ENCODE measurements at regions not wholly inside any gene's neighbourhood (a gene's known extent, or its start where the extent isn't known, plus 50 kb on each side); places are given as distances from the start of the nearest gene placed in this dataset.
"Not testable (repeated sequence)": the region's sequence is repeated elsewhere in the genome, so short reads cannot be mapped to it uniquely, and the experiment has no call there.

DNA sequence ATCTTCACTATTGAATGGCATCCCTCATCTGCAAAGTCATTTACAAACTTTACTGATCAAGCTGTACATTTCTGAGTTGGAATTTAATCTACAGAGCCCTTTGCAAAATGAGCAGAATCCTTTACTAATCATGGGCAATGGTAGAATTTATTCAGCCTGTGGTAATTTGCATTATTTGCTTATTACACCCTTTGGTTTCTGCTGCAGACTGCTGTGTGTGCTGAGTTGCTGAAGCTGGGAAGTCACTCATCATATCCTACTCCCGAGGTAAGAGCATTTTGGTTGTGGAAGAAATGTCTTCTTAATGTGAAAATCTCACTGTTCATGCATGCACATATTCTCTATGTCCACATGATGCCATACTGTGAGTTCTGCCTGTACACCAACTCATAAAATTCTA is 357.4 kb upstream of the SLC39A10 start:
- no peak for DNase-seq

DNA sequence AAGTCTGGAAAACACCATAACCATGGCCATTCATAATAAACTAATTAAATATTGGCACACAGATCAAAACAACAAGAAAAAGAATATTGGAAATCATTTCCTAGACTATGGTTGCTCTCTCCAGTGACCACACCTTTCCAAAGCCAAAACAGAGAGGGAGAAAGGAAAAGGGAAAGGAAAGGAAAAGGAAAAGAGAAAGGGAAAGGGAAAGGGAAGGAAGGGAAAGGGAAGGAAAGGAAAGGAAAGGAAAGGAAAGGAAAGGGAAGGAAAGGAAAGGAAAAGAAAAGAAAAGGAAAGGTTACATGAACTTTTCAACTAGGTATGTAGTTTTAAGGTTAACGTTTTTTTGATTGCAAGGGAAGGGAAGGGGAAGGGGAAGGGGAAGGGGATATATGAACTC is 360.5 kb upstream of the SLC39A10 start:
- DNase-seq = no peak

DNA sequence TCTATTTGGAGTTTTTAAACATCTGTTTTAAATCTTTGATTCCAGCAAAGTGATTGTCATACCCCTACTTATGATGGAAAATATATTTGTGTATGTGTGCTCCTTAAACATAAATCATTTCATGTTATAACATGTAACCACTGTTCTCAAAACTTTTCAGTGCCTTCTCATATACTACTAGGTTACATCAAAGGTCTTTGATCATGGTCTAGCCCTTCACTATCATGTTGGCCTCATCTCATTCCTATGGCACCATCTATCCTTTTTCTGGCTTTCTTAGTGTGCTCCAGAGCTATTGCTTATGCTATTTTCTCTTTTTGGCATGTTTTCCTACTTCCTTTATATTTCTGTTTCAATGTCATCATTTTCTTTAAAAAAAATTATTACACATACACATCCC is 367.9 kb upstream of the SLC39A10 start:
- DNase-seq = no peak

DNA sequence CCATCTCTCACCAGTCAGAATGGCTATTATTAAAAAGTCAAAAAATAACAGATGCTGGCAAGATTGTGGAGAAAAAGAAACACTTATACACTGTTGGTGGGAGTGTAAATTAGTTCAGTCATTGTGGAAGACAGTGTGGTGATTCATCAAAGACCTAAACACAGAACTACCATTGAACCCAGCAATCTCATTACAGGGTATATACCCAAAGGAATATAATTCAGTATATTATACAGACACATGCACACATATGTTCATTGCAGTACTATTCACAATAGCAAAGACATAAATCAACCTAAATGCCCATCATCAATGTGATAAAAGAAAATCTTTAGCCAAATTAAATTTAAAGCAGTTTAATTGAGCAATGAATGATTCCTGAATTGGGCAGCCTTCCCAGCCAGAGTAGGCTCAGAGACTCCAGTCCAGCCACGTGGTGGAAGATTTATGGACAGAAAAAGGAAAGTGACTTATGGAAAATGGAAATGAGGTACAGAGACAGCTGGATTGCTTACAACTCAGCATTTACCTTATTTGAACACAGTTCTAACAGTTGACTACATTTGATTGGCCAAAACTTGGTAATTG is 377.1 kb upstream of the SLC39A10 start:
- DNase-seq = no peak

DNA sequence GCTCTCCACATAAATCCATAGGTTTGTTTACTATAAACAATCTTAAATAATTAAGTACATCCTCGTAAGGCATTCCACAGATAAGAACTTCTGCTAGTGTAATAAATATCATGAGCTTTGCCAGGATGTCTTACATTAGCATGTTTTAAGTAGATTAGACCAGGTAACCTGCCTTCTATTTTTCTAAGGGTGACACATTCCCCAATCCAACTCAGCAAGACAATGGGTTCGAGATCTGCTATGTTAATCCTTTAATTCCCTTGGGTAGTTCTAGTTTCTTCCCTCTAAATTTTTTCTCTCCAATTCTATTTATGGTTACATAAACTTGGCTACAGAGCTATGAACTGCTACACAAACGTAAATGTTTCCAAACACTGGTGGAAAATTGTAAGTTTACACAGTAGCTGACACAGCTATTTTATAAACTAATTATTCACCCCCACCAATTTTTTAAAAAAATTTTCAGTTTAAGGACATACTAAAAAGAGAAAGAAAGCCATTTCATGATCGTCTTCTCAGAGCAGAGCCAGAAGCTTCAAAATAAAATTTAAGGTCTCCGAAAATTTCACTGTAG is 386.5 kb upstream of the SLC39A10 start:
- no peak for DNase-seq

DNA sequence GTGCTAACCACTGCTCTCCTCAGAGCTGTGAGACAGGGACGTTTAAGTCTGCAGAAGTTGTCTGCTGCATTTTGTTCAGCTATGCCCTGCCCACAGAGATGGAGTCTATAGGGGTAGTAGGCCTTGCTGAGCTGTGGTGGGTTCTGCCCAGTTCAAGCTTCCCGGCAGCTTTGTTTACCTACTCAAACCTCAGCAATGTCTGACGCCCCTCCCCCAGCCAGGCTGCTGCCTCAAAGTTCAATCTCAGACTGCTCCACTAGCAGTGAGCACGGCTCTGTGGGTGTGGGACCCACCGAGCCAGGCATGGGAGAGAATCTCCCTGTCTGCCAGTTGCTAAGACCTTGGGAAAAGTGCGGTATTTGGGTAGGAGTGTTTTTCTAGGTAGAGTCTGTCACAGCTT is 387.8 kb upstream of the SLC39A10 start:
- no peak for DNase-seq

DNA sequence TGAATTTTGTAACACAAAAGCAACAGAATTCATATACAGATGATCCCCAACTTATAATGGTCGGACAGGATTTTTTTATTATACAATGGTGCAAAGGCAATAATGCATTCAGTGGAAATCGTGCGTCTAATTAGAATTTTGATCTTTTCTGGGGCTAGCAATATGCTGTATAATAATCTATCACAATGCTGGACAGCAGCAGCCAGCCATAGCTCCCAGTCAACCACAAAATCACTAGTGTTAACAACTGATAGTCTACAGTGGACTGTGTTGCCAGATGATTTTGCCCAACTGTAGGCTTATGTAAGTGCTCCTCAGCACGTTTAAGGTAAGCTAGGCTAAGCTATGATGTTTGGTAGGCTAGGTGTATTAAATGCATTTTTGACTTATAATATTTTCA is 399.0 kb upstream of the SLC39A10 start:
- no peak for DNase-seq

DNA sequence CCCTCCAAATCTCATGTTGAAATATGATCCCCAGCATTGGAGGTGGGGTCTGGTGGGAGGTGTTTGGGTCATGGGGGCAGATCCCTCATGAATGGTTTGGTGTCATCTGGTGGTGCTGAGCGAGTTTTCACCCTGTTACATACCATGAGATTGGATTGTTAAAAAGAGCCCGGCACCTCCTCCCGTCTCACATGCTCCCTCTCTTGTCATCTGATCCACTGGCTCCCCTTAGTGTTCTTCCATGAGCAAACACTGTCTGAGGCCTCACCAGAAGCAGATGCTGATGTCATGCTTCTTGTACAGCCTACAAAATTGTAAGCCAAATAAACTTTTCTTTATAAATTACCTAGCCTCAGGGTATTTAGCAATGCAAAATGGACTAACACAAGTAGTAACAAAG is 405.0 kb upstream of the SLC39A10 start:
- DNase-seq = no peak

DNA sequence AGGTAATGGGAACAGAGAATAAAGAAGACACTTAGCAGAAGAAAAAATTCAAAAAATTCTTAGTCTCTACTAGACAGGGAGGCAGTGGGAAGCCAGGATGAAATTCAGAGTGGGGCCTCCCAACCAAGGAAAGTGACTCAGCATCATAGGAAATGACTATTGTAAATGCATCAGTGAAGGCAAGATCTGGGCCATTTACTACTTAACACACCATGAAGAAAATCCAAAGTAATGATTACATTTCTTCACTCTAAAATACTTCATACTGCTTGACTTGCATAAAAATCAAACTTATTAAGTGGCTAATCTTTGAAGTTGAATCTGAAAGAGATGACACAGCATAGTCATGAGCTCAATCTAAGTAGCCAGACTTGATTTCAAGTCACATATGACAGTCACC is 405.8 kb upstream of the SLC39A10 start:
- DNase-seq = no peak

DNA sequence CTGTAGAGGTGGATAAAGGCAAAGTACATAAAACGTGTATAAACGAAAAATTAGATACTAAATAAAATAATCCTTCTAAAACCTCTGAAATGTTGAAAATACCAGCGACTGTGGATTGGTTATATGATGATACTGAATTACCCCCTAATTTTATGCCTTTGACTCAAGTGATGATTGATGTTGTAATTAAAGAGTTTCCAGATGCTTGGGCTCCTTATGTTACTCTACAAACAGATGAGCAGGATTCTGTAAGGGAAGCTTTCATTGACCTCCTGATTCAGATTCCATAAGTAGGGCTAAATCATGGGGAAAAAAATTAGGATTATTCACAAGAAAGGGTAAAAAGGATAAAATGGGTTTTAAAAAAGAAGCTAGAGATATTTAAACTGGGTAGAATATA is 418.2 kb upstream of the SLC39A10 start:
- no peak for DNase-seq

DNA sequence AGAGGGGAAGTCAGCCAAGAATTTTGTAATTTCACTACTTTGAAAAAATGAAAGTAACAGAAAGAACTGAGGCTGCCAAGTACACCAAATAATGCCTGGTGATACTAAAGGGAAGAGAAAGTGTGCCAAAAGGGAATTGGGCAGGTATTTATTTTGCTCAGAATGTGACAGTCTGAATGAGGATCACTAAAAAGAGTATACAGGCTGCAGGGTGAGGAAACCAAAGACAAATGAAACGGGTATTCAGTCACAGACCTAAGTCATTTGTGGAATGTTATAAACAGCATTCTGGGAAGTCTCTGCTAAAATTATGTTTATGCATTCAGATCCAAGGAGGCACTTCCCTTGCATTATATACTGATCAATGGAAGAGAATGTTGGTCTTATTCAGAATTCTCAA is 418.6 kb upstream of the SLC39A10 start:
- DNase-seq = no peak

DNA sequence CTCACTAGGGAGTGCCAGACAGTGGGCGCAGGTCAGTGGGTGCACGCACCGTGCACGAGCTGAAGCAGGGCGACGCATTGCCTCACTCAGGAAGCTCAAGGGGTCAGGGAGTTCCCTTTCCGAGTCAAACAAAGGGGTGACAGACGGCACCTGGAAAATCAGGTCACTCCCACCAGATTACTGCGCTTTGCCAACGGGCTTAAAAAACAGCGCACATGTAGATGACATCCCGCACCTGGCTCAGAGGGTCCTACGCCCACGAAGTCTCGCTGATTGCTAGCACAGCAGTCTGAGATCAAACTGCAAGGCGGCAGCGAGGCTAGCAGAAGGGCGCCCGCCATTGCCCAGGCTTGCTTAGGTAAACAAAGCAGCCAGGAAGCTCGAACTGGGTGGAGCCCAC is 428.5 kb upstream of the SLC39A10 start:
- not testable (repeated sequence) for DNase-seq

DNA sequence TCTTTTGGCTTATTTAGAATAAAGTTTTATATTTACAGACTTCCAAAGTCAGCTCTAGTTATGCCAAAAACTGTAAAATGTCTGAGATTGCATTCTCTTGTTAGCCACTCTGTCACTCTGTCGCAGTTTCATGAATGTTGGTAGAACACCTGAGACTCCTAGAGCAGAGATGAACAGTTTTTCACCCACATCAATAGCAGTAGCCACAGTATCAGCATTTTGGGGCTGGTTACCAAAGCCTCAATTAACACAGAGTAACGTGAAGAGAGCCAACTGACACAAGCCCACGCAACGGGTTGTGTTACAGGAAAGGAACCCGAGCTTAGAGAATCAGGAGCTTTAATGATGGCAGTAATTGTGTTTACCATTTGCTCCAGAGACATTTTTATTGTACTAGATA is 443.0 kb upstream of the SLC39A10 start:
- no peak for DNase-seq

DNA sequence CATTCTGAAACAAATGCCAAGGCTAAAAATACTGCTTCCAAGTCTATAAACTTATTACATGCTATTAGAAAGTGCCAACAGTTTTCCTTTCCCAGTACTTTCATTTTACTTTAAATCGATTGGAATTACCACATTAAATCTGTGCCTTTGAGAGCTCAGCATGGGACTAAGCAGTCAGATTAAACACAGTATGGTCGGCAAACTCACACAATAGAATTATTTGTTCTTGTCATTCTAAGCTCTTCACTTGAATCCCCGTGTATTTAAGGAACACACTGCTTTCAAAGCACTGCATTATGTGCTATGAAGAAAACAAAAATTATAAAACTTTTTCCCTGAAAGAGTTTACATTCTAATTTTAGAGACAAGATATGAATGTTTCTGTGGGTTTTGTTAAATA is 444.4 kb upstream of the SLC39A10 start:
- DNase-seq = no peak

DNA sequence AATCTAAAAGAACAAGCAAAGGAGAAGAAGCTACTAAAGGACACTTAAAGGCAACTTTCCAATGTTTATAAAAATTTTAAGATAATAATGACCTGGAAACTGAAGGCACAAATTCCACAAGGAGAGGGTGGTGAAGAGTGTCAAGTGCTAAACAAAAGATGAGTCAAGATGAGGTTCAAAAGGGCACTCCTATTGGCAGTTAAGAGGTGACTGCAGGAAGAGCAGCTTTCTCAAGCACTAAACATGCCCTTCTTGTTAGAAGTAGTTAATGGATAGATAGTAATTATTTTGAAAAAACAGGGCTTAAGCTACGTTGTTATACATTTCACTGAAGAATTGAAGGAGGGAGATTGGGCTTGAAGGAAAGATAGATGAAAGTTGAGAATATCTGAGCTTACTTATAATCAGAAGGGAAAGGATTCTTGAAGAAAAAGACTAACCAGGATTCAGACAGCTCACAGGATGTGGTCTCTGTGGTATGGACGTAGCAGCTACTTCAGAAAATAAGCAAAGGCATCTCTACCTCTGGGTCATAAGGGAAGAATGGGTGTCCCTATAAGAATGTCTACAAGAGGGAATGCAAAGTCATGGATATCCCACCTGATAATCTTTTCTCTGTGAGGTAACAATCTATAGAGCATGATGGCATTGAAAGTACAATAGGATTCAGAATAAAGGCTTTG is 454.7 kb upstream of the SLC39A10 start:
- no peak for DNase-seq

DNA sequence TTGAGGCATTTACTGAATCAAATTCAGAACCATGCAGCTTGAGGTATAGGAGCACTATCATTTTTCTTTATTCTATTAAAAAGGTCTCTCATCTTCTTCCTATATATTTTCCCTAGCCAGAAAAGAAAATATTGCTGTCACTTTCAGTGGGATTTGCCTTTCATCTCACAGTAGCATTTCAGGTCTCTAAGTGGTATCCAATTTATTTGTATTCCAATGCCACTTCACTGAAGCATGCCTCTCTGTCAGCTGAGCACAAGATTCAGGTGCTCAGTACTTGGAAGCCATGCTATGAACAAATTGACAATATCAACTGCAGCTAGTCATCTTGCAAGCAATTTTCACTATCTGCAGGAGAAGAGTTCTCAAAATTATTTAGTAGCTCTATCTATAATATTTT is 457.2 kb upstream of the SLC39A10 start:
- no peak for DNase-seq

DNA sequence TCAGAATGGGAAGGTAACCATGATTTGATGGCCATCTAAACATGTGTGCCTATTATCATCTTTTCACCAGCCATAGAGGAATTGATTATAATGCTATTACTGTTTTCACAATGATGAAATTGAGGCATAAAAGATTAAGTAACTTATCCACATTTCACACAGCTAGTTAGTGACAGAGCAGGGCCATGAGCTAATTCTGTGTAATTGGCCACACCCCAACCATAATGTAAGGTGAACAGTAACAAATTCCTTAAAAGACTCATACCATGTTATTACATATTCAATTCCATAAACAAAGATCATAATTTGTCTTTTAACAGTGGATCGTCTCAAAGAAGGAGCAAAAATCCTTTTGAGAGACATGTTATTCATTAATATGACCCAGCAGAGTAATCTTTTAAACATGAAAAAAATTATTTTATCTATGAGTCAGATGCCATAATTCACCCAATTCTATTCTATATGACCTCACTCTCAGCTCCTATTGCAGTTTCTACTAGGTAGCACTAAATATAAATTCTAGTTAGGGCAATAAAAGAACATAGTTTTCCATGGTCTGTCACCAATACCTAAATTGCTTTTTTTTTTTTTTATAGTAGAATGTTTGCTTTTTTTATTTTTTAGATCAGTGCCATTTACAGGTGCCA is 475.8 kb upstream of the SLC39A10 start:
- no peak for DNase-seq

DNA sequence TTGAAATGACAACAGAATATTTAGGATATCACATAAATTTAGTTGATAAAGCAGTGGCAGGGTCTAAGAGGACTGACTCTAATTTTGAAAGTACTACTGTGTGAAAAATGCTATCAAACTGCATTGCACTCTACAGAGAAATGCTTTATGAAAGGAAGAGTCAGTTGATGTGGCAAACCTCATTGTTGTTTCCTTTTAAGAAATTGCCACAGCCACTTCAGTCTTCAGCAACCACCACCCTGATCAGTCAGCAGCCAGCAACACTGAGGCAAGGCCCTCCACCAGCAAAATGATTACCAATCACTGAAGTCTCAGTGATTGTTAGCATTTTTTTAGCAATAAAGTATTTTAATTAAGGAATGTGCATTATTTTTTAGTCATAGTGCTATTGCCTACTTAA is 488.7 kb upstream of the SLC39A10 start:
- DNase-seq = no peak

DNA sequence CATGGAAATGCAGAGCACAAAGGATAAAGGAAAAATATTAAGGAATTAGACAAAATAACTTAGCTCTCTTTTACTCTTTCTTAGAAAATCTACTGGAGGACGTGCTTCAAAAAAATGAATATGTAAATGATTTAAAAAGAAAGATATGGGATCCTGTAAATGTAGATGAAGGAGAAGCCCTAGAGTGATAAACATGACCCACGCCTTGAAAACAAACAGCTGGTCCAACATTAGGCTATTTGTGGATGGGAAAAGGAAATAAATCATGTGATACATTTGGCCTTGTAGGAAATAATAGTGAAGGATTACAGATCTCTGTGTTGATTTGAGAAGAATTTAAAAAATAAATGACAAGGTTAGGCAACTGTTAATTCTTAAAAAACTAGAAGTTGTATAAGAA is 492.1 kb upstream of the SLC39A10 start:
- DNase-seq = no peak

DNA sequence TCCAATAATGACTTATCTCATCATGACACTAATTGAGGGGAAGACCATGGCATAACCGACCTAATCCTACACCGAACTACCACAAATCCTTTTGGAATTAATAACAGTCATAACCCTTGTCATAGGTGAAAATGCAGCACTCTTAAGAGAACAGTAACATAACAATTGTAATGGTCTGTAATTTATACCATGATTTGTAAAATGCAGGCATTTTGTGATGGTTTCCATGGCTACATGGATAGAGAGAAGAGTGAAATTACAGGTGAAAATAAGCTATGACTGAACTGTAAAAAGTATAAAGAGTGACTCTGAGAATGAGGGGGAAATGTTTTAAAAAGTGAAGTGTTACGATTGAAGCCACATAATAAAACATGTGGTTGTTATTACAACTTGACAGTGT is 494.1 kb upstream of the SLC39A10 start:
- no peak for DNase-seq

DNA sequence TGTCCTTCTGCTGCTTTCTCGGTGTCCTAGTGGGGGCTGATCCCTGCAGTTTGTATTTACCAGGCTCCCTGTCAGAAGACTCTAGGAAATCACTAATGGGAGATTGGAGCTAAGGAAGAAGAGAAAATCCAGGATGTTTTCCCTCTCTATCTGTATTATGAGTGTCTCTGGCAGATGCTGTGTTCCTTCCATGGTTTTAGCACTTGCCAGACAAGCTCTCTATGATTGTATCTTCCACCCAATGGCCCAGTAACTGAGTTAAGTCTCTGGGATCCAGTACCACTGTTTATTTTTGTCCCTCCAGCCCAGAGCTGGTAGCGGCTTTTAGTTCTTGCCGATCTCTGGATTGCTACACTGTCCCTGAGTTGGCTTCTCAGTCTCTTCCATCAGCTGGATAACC is 494.8 kb upstream of the SLC39A10 start:
- no peak for DNase-seq

DNA sequence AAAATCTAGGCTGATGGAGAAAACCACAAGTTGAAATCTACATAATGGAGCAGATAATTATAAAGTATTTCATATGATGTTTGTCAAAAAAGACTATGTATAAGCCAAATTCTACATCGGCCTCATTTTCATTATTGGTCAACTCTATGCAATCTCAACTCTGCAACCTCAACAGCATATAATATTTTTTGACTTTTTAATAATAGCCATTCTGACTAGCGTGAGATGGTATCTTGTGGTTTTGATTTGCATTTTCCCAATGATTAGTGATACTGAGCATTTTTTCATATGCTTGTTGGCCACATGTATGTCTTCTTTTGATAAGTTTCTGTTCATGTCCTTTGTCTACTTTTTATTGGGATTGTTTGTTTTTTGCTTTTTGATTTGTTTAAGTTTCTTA is 496.1 kb upstream of the SLC39A10 start:
- DNase-seq = no peak

DNA sequence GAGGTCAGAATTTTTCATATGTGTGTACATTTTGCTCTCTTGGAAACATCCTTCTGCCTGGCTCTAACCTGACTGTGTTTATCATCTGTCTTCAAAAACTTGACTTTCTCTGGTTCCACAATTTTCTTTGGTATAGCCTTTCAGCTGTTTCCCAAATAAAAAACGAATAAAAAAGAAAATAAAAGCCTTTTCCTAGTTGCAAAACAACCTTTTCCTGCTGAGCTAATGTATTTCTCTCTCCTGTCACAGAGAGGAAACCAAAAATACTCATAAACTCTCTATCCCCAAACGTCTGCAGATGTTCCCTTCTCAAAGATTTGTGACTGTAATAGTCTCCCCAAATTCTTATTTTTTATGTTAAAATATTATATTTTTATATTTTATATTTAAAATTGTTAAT is 505.3 kb upstream of the SLC39A10 start:
- no peak for DNase-seq

DNA sequence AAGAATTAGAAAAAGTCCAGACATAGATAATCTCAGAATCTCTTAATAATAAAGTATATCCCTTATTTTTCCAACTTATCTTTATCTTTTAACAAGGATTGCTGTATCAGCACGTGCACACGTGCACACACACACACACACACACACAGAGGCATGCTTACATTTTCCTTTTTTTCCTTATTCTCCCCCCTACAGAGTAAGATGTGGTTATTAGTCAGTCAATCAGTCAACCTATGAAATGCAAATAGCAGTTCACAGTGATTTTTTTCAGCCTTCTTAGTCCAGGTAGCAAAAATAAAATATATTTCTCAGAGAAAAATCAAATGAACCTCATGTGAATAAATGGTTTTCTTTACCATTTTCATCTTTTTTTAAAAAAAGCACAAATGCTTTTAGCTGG is 506.2 kb upstream of the SLC39A10 start:
- DNase-seq = no peak

All from inflammatory macrophage (primary cell).